ENCODE measurements at regions not wholly inside any gene's neighbourhood (a gene's known extent, or its start where the extent isn't known, plus 50 kb on each side); places are given as distances from the start of the nearest gene placed in this dataset.
"Not testable (repeated sequence)": the region's sequence is repeated elsewhere in the genome, so short reads cannot be mapped to it uniquely, and the experiment has no call there.

GRCh38 chr7:16933296-16934279, 51.8 kb upstream of the AGR3 start:
- DNase-seq (ENCODE audit: low read depth in 3 of 3) = no peak

- peak in 1 of 3 experiments; percentile 19 for DNase-seq (ENCODE audit: low read depth in 3 of 3)
Measured at GRCh38 chr7:16934722-16935340, 53.0 kb upstream of the AGR3 start.

- no peak for DNase-seq (ENCODE audit: low read depth in 3 of 3)
Measured at GRCh38 chr7:16935341-16935735, 53.6 kb upstream of the AGR3 start.

GRCh38 chr7:16936626-16937422, 55.0 kb upstream of the AGR3 start:
- no peak for DNase-seq (ENCODE audit: low read depth in 3 of 3)

- DNase-seq (ENCODE audit: low read depth in 3 of 3) = no peak
Measured at GRCh38 chr7:16939161-16939560, 57.4 kb upstream of the AGR3 start.

GRCh38 chr7:16940776-16941175, 59.0 kb upstream of the AGR3 start:
- DNase-seq (ENCODE audit: low read depth in 3 of 3) = no peak

- DNase-seq (ENCODE audit: low read depth in 3 of 3) = no peak
Measured at GRCh38 chr7:16942929-16943509, 61.2 kb upstream of the AGR3 start.

GRCh38 chr7:16944936-16945335, 63.2 kb upstream of the AGR3 start:
- DNase-seq (ENCODE audit: low read depth in 3 of 3) = no peak

GRCh38 chr7:16945372-16945771, 63.6 kb upstream of the AGR3 start:
- no peak for DNase-seq (ENCODE audit: low read depth in 3 of 3)

- not testable (repeated sequence) for DNase-seq (ENCODE audit: low read depth in 3 of 3)
Measured at GRCh38 chr7:16948110-16948509, 66.3 kb upstream of the AGR3 start.

- DNase-seq (ENCODE audit: low read depth in 3 of 3) = no peak
Measured at GRCh38 chr7:16951483-16952080, 69.8 kb upstream of the AGR3 start.

GRCh38 chr7:16954321-16954720, 72.5 kb upstream of the AGR3 start:
- no peak for DNase-seq (ENCODE audit: low read depth in 3 of 3)

- no peak for DNase-seq (ENCODE audit: low read depth in 3 of 3)
Measured at GRCh38 chr7:16958724-16959123, 76.9 kb upstream of the AGR3 start.

- DNase-seq (ENCODE audit: low read depth in 3 of 3) = no peak
Measured at GRCh38 chr7:16960337-16960965, 78.7 kb upstream of the AGR3 start.

GRCh38 chr7:16961641-16962040, 79.9 kb upstream of the AGR3 start:
- no peak for DNase-seq (ENCODE audit: low read depth in 3 of 3)

- no peak for DNase-seq (ENCODE audit: low read depth in 3 of 3)
Measured at GRCh38 chr7:16963044-16963443, 81.3 kb upstream of the AGR3 start.

GRCh38 chr7:16965697-16966096, 83.9 kb upstream of the AGR3 start:
- not testable (repeated sequence) for DNase-seq (ENCODE audit: low read depth in 3 of 3)

GRCh38 chr7:16967300-16967811, 85.6 kb upstream of the AGR3 start:
- no peak for DNase-seq (ENCODE audit: low read depth in 3 of 3)

GRCh38 chr7:16970732-16971482, 89.1 kb upstream of the AGR3 start:
- DNase-seq (ENCODE audit: low read depth in 3 of 3) = no peak

- DNase-seq (ENCODE audit: low read depth in 3 of 3) = no peak
Measured at GRCh38 chr7:16975712-16976111, 93.9 kb upstream of the AGR3 start.
